GM12878 (cell line): ENCODE measurements at regions not wholly inside any gene's neighbourhood (a gene's known extent, or its start where the extent isn't known, plus 50 kb on each side); places are given as distances from the start of the nearest gene placed in this dataset.

Experiments used
- ATAC-seq: fragments of 200-7000 bp; cut with Tn5 transposase; 3 replicates; pipeline ENCODE4 v1.9.1; 2020; ENCODE audit warnings: mild to moderate bottlenecking, moderate library complexity
- BruUV-seq: library from RNA; stranded (reverse); fragments of 400-500 nt; replicated peaks from 2 replicates; lab custom pipeline; 2021; lab: Mats Ljungman, UMichigan
- CTCF ChIA-PET: fragments of 300-600 bp; sonication (Branson Sonifier 250); formaldehyde crosslinking; extraction: SDS; loops from one replicate; lab custom pipeline; 2021; ENCODE audit warnings: inconsistent platforms; lab: Yijun Ruan, JAX
- POLR2A ChIA-PET: fragments of 350-600 bp; formaldehyde crosslinking; extraction: SDS; loops from one replicate; lab custom pipeline; 2021; ENCODE audit warnings: inconsistent platforms; lab: Charles Lee
- RAD21 ChIA-PET: fragments of 300-600 bp; sonication (Branson Sonifier 250); formaldehyde crosslinking; loops from one replicate; lab custom pipeline; 2023; ENCODE audit warnings: antibody characterized with exemption; ENCODE audit not compliant: unreplicated experiment; lab: Charles Lee
- SMC1A ChIA-PET: fragments of 300-600 bp; sonication (Branson Sonifier 250); formaldehyde crosslinking; loops from one replicate; lab custom pipeline; 2023; ENCODE audit not compliant: unreplicated experiment, uncharacterized antibody; lab: Charles Lee
- DNase-seq: peaks from one replicate; pipeline ENCODE4 v3.0.0-alpha.2; 2011; ENCODE audit warnings: low read depth, low spot score
- FAIRE-seq: peaks from 3 replicates; lab custom pipeline; 2011; peaks lifted over from hg19 to GRCh38; lab: Jason Lieb, UNC
- H2AFZ ChIP-seq: 2 replicates; pipeline ENCODE4 v1.6.0; 2011; ENCODE audit warnings: low read depth, low read length, control low read depth; ENCODE audit not compliant: control insufficient read depth
- H3K27ac ChIP-seq: 2 replicates; pipeline ENCODE4 v1.5.1; 2011; ENCODE audit warnings: control low read depth; ENCODE audit not compliant: control insufficient read depth, insufficient read depth
- H3K27me3 ChIP-seq, 2 experiments: replicated peaks in 1 of 2; 2 replicates each; pipeline versions ENCODE4 v1.6.0 to v1.6.1; 2011; ENCODE audit warnings: low read length in 1 of 2; ENCODE audit not compliant: control insufficient read depth in 2 of 2, insufficient read depth in 2 of 2
- H3K36me3 ChIP-seq, 2 experiments: 2 replicates each; pipeline ENCODE4 v1.5.1; 2011; ENCODE audit warnings: low read length in 1 of 2; ENCODE audit not compliant: control insufficient read depth in 2 of 2, insufficient read depth in 2 of 2
- H3K4me1 ChIP-seq: 2 replicates; pipeline ENCODE4 v1.6.1; 2011; ENCODE audit warnings: mild to moderate bottlenecking, low read length, moderate library complexity, mixed read lengths; ENCODE audit not compliant: control insufficient read depth, insufficient read depth
- H3K4me2 ChIP-seq: 2 replicates; pipeline ENCODE4 v1.6.0; 2011; ENCODE audit warnings: control low read depth; ENCODE audit not compliant: control insufficient read depth, insufficient read depth
- H3K4me3 ChIP-seq: fragments of 200-600 bp; sonication (generic); 2 replicates; pipeline ENCODE4 v1.5.1; 2016
- H3K79me2 ChIP-seq: 2 replicates; pipeline ENCODE4 v1.6.0; 2011; ENCODE audit warnings: low read length; ENCODE audit not compliant: control insufficient read depth, insufficient read depth
- H3K9ac ChIP-seq: 2 replicates; pipeline ENCODE4 v1.8.0; 2011; ENCODE audit warnings: low read length, control low read depth, mixed read lengths; ENCODE audit not compliant: control insufficient read depth, insufficient read depth
- H3K9me3 ChIP-seq: replicated peaks from 3 replicates; pipeline ENCODE4 v1.5.1; 2011; ENCODE audit warnings: mild to moderate bottlenecking, low read length; ENCODE audit not compliant: control insufficient read depth, insufficient read depth
- H4K20me1 ChIP-seq: 2 replicates; pipeline ENCODE4 v1.6.0; 2011; ENCODE audit not compliant: control insufficient read depth, insufficient read depth
- CBX5 ChIP-seq: sonication (generic); IDR thresholded peaks from 2 replicates; pipeline ENCODE4 v1.6.1; 2016; ENCODE audit warnings: low read depth, moderate library complexity, mild to moderate bottlenecking, inconsistent platforms
- CEBPB ChIP-seq, 2 experiments: fragments of 150-350 bp in 1 of 2; IDR thresholded peaks; 2 replicates each; pipeline ENCODE4 v1.6.1; 2012 to 2014; ENCODE audit warnings: low read depth in 2 of 2, low read length in 2 of 2, borderline replicate concordance in 1 of 2, inconsistent platforms in 1 of 2
- EZH2 ChIP-seq: IDR thresholded peaks from 2 replicates; pipeline ENCODE4 v1.6.1; 2012; ENCODE audit warnings: low read depth, mild to moderate bottlenecking, control low read depth, inconsistent platforms, low read length, borderline replicate concordance; ENCODE audit not compliant: control insufficient read depth
- HDGF ChIP-seq: fragments of 450-650 bp; IDR thresholded peaks from 2 replicates; pipeline ENCODE4 v1.6.1; 2016; ENCODE audit warnings: antibody characterized with exemption
- RCOR1 ChIP-seq: conservative IDR thresholded peaks from 2 replicates; pipeline ENCODE4 v1.6.1; 2012; ENCODE audit warnings: low read depth, low read length, improper control_type of control experiment
- SMARCA5 ChIP-seq: fragments of 450-650 bp; IDR thresholded peaks from 2 replicates; pipeline ENCODE4 v1.6.1; 2017; ENCODE audit warnings: mild to moderate bottlenecking
- YY1 ChIP-seq: IDR thresholded peaks from 2 replicates; pipeline ENCODE4 v1.6.1; 2011; ENCODE audit warnings: low read depth, mild to moderate bottlenecking, low read length
- WGBS: methylation state at CpG from one replicate; pipeline ENCODE4 v1.1.6; 2016; ENCODE audit warnings: low lambda C conversion rate; ENCODE audit not compliant: insufficient replicate concordance, insufficient coverage; ENCODE audit errors: missing lambda C conversion rate; 5-methylcytosine and 5-hydroxymethylcytosine counted together
- in situ Hi-C: fragments of 300-500 bp; cut with MboI; formaldehyde crosslinking; loops from 9 replicates; pipeline ENCODE4 v1.14.3; 2018; ENCODE audit warnings: mixed read lengths
- intact Hi-C: fragments of 100-400 bp; cut with micrococcal nuclease; formaldehyde crosslinking; loops from one replicate; pipeline ENCODE4 v1.14.2; 2022; ENCODE audit not compliant: unreplicated experiment
- TF ChIP-seq, protein P1 (sequence below): IDR thresholded peaks from 2 replicates; pipeline ENCODE4 v1.6.1; 2012; ENCODE audit warnings: low read length, inconsistent platforms
- TF ChIP-seq, protein P2 (sequence below): fragments of 450-650 bp; IDR thresholded peaks from 2 replicates; pipeline ENCODE4 v1.6.1; 2016; ENCODE audit warnings: mild to moderate bottlenecking, moderate library complexity, borderline replicate concordance
- TF ChIP-seq, protein P3 (sequence below): IDR thresholded peaks from 2 replicates; pipeline ENCODE4 v1.6.1; 2011; ENCODE audit warnings: borderline replicate concordance, low read depth, mild to moderate bottlenecking, moderate library complexity, low read length; ENCODE audit not compliant: insufficient read depth, poor library complexity, severe bottlenecking

DNA sequence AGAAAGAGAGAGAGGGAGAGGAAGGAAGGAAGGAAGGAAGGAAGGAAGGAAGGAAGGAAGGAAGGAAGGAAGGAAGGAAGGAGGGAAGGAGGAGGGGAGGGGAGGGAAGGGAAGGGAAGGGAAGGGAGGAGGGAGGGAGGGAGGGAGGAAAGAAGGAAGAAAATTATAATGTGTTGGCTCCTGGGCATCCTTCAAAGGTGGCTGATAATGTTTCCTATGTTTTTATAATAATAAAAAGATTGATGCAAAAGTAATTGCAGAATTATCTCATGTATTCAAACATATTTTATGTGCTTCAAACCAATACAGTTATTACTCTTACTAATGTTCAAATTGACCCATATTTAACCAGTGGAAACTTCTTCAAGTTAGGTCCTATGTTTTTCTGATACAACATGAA lies 260.9 kb downstream of the LNPK start:
- ChIA-PET CTCF (no interaction called here), RAD21 (no interaction called here), SMC1A (no interaction called here)
- FAIRE-seq (no peak), DNase-seq (no peak), ATAC-seq (no peak)
- Histone ChIP-seq H3K27me3 (no peaks in the 10 kb centered on the region; a peak in 2 of 4 replicates), H3K9me3 (no peaks in the 10 kb centered on the region), H3K4me3 (no peak overlapping the region), H3K27ac (no peak overlapping the region)
- intact Hi-C loops, result no loop called here
- TF ChIP-seq CBX5 (no peak), SMARCA5 (no peak)
- TF ChIP-seq, all 136 proteins: peak for 0
- no peaks in the 10 kb centered on the region for H4K20me1 ChIP-seq
- no peaks in the 10 kb centered on the region for H3K79me2 ChIP-seq
- H2AFZ ChIP-seq, result no peak overlapping the region
- no peaks in the 10 kb centered on the region for H3K36me3 ChIP-seq
- POLR2A ChIA-PET, result no interaction called here
- no peak overlapping the region for H3K9ac ChIP-seq
- H3K4me1 ChIP-seq, result no peaks in the 10 kb centered on the region
- BruUV-seq, result no TSS peak
- no peak overlapping the region for H3K4me2 ChIP-seq
- in situ Hi-C loops, result no loop called here

DNA sequence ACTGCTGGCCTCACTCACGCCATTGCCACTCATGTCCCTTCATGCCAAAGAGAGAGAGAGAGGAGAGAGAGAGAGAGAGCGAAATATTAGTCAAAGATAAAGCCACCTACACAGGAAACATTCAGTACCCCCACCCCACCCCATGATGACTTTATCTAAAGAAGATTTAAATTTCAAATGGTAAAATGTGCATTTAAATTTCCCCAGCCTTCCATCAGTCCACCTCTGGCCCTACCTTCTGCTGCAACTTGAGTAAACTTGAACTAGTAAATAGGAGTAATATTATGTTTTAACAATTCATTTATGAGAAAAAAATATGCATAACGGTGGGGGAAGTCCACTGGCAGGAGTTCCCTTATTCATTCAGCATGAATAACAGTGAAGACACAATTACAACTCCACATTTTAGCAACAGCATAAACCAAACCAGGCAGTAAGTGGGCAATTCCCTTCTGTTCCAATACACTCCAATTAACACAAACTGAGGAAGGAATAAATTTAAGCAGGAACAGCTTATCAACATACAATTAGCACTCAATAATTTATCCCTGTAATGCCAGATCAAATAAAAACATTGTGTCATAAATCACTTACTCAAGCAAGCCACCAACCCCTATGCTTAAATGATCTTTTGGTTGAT lies 264.2 kb downstream of the LNPK start:
- WGBS, result 0% methylated on average over 3 of the region's 3 CpGs
- Histone ChIP-seq H3K79me2 (no peaks in the 10 kb centered on the region), H3K9ac (no peak overlapping the region), H3K27me3 (no peaks in the 10 kb centered on the region; a peak in 2 of 4 replicates), H4K20me1 (no peaks in the 10 kb centered on the region), H3K4me1 (no peaks in the 10 kb centered on the region), H3K36me3 (no peaks in the 10 kb centered on the region), H3K27ac (no peak overlapping the region), H2AFZ (no peak overlapping the region), H3K4me2 (no peak overlapping the region), H3K9me3 (no peaks in the 10 kb centered on the region), H3K4me3 (no peak overlapping the region)
- ChIA-PET POLR2A (interaction anchor here (0.6 kb wide), 1 partner anchor 131 kb away, joined by 4 read pairs; no protein-coding TSS in a partner anchor), SMC1A (no interaction called here), CTCF (no interaction called here), RAD21 (no interaction called here)
- in situ Hi-C loops (no loop called here), intact Hi-C loops (no loop called here)
- ATAC-seq (no peak), DNase-seq (no peak), FAIRE-seq (no peak)
- no TSS peak for BruUV-seq
- TF ChIP-seq, protein P1, sequence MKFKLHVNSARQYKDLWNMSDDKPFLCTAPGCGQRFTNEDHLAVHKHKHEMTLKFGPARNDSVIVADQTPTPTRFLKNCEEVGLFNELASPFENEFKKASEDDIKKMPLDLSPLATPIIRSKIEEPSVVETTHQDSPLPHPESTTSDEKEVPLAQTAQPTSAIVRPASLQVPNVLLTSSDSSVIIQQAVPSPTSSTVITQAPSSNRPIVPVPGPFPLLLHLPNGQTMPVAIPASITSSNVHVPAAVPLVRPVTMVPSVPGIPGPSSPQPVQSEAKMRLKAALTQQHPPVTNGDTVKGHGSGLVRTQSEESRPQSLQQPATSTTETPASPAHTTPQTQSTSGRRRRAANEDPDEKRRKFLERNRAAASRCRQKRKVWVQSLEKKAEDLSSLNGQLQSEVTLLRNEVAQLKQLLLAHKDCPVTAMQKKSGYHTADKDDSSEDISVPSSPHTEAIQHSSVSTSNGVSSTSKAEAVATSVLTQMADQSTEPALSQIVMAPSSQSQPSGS, result no peak
- TF ChIP-seq RCOR1, result no peak
- no peak for TF ChIP-seq HDGF
- TF ChIP-seq, protein P2, sequence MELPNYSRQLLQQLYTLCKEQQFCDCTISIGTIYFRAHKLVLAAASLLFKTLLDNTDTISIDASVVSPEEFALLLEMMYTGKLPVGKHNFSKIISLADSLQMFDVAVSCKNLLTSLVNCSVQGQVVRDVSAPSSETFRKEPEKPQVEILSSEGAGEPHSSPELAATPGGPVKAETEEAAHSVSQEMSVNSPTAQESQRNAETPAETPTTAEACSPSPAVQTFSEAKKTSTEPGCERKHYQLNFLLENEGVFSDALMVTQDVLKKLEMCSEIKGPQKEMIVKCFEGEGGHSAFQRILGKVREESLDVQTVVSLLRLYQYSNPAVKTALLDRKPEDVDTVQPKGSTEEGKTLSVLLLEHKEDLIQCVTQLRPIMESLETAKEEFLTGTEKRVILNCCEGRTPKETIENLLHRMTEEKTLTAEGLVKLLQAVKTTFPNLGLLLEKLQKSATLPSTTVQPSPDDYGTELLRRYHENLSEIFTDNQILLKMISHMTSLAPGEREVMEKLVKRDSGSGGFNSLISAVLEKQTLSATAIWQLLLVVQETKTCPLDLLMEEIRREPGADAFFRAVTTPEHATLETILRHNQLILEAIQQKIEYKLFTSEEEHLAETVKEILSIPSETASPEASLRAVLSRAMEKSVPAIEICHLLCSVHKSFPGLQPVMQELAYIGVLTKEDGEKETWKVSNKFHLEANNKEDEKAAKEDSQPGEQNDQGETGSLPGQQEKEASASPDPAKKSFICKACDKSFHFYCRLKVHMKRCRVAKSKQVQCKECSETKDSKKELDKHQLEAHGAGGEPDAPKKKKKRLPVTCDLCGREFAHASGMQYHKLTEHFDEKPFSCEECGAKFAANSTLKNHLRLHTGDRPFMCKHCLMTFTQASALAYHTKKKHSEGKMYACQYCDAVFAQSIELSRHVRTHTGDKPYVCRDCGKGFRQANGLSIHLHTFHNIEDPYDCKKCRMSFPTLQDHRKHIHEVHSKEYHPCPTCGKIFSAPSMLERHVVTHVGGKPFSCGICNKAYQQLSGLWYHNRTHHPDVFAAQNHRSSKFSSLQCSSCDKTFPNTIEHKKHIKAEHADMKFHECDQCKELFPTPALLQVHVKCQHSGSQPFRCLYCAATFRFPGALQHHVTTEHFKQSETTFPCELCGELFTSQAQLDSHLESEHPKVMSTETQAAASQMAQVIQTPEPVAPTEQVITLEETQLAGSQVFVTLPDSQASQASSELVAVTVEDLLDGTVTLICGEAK, result no peak
- no peak for TF ChIP-seq EZH2
- no peak for TF ChIP-seq CBX5
- TF ChIP-seq, protein P3, sequence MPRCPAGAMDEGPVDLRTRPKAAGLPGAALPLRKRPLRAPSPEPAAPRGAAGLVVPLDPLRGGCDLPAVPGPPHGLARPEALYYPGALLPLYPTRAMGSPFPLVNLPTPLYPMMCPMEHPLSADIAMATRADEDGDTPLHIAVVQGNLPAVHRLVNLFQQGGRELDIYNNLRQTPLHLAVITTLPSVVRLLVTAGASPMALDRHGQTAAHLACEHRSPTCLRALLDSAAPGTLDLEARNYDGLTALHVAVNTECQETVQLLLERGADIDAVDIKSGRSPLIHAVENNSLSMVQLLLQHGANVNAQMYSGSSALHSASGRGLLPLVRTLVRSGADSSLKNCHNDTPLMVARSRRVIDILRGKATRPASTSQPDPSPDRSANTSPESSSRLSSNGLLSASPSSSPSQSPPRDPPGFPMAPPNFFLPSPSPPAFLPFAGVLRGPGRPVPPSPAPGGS, result no peak
- no peak for TF ChIP-seq YY1
- no peak for TF ChIP-seq CEBPB (IDR thresholded peaks at IDR 0.05; ENCODE audit: borderline replicate concordance in 1 of 2, low read depth in 2 of 2, low read length in 2 of 2)
